IPS DF 4.7 (cell line): ENCODE measurements at regions not wholly inside any gene's neighbourhood (a gene's known extent, or its start where the extent isn't known, plus 50 kb on each side); places are given as distances from the start of the nearest gene placed in this dataset.
"Not testable (repeated sequence)": the region's sequence is repeated elsewhere in the genome, so short reads cannot be mapped to it uniquely, and the experiment has no call there.

Source experiments
- DNase-seq: peaks from one replicate; pipeline ENCODE4 v3.0.0-alpha.2; 2013; ENCODE audit warnings: low spot score; ENCODE audit errors: extremely low read depth

DNA sequence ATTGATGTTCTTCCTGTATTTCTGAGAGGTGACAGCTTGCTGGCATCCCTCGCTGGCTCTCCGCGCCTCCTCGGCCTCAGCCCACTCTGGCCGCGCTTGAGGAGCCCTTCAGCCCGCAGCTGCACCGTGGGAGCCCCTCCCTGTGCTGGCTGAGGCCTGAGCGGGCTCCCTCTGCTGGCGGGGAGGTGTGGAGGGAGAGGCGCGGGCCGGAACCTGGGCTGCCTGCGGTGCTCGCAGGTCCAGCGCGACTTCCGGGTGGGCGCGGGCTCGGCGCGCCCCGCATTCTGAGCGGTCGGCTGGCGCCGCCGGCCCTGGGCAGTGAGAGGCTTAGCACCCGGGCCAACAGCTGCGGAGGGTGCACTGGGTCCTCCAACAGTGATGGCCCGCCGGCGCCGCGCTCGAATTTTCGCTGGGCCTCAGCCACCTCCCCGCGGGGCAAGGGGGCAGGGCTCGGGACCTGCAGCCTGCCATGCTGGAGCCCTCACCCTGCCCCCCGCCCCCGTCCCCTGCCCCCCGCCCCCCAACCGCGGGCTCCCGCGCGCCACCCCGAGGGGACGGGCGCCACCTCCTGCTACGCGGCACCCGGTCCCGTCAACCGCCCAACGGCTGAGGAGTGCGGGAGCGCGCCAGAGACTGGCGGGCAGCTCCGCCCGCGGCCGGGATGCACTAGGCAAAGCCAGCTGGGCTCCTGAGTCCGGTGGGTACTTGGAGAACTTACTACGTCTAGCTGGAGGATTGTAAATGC is 1353.4 kb upstream of the CDH18 start:
- not testable (repeated sequence) for DNase-seq

DNA sequence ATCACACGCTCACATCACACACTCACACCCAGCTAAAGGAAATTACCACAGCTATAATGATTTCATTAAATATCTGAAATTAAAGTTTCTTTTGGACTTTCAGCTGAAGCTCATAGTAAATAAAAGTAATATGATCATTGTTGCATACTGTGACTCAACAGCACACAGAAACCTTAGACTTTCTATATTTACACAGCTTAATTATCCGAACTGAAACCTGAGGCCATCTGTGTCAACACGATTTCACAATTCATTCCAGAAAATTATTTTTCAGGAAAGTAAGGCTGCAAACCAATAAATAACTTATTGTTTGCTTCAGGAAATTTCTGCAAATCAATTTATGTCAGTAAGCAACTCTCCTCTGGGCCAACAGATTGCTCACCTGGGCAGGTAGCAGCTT is 1352.2 kb upstream of the CDH18 start:
- not testable (repeated sequence) for DNase-seq

DNA sequence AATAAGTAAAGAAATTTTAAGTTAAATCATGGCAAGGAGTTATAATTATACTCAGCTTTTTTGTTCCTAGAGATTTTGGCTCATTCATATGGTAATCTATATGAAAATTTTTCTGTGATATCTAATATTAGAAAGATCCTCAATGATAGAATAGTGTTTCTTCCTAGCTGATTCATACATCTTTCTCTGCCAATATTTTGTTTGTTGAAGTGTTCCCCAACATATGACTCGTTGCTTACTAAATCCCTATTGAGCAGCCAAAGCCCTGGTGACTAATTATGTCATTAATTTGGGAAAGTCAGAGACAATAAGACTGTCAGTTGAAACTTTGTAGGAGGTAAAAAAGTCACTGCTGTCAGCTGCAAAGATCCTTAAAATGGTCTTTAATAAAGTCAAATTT is 1348.5 kb upstream of the CDH18 start:
- not testable (repeated sequence) for DNase-seq

DNA sequence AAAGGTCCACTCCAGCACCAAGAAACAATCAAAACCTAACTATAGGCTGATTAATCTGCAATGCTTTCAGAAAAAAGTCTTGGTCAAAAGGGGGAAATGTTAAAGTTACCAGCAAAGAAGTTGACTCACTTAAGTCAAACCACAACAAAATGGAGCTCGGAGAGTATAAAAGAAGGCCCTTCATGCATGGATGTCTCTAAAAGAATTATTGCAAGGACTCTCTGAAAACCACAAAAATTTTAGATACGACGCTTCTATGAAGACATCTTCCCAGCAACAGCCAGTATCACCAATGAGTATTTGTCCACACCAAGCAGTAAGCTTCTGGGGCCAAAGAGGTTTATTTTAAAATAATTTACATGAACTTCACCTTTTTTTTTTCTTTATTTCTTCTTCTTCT is 1327.4 kb upstream of the CDH18 start:
- not testable (repeated sequence) for DNase-seq

DNA sequence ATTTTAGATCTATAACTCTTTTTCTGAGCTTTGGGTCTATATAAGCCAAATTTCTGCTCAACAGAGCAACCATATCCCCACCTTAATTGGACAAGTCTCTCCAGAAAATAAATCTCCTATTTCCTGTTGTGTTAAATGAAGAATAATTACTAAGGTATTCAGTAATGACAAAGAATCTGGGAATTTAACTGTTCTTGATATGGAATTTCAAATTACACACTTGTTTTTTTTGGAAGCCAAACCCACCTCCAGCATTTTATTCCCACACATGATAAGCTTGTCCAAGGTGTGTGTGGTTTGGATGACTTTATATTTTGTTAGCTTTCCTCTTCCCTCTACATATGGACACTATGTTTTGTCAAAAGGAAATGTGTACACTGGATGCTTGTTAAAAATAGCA is 1313.2 kb upstream of the CDH18 start:
- DNase-seq = not testable (repeated sequence)

DNA sequence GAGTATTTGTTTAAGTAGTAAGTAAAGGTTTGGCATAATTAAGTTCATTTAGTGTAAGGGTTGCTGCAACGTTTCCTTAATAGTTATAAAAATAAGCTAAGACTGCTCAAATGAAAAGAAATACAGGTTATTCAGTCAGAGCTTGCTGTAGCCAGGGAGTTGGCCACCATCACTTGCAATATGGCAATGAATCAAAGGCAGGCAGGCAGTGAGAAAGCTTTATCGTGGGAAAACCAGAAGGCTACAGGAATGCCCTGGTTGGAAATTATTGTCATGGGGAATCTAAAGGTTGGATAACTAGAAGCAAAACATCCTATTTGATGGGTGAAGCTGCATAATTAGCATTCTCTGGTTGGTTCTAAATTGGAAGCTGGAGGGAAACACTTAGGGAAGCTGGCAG is 1286.4 kb upstream of the CDH18 start:
- DNase-seq = not testable (repeated sequence)

DNA sequence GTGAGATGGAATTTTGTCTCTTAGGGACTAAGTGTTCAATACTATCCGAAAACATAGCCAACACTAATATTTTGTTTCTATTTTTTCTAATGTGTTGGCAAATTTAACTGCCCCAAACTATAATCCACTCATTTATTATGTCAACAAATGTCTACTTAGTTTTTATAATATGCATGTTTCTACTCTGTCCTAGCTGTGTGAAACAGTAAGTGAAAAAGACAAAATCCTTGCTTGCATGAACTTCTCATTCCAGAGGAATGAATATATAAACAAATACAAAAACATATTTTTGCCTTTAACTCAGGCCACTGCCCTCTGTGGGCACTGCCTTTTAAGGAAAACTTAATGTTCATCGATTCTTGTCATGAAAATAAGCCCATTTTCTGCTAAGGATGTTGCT is 1275.4 kb upstream of the CDH18 start:
- DNase-seq = no peak

DNA sequence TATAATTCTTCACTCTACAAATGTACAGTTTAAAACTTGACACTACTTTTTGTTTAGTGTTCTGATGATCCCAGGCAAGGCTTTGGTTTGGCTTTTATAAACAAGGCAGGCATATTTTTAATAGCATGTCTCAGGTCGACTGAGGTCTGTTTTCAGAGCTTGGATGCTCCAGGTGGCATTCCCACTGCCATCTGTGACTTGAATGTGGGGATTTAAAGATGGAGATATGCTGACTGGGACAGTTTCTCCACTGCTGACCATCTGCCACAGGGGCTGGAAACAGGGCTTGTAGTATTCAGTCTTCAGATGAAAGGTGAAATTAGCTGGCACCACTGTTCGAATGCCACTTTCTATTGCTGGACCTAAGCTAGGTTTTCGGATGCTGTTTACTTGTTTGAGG is 1266.2 kb upstream of the CDH18 start:
- DNase-seq = no peak

DNA sequence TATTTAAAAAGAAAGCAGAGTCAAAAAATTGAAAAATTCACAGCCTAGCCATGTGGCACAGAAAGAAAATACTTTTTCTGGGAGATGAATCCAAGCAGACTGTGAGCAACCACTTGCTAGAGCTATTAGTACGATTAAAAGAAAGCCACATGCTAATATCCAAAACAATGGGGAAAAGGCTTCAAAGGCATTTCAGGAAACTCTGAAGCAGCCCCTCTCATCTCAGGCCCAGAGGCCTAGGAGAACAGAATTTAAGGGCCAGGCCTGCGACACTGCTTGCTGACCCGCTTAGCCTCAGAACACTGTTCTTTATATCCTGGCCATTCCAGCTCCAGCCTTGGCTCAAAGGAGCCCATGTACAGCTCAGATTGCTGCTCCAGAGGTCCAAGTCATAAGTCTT is 1257.0 kb upstream of the CDH18 start:
- DNase-seq = no peak

DNA sequence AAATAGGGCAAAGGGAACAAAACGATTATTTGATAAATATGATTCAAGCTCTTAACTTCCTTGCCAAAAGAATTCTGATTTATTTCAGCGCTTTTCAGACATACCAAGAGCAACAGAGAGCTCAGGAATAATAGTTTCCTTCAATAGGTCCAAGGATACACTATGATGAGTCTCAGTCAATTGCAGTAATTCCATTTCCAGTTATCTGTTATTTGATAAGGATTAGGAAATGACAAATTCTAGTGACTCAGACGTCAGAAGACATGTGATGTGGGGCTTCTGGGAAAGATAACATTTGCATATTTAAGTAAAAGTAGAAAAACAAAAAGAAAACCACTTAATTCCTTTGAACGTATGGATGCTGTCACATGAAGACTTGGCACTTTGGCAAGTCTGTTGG is 1250.8 kb upstream of the CDH18 start:
- DNase-seq = no peak

DNA sequence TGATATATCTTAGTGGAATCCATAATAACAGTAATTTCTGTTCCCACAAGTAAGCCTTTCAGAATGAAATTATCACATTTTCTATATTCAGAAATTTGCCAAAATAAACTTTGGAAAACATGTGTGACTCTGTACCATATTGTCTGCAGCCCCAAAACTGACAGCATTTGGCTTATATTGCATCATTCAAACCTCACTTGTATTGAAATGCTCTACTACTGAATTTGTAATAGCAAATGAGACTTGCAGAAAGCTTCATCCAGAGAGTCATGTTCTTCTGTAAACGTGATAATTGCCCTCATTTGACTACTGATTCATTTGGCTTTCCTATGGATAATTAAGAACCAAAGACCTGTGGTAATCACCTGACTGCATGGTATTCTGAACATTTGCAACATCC is 1249.5 kb upstream of the CDH18 start:
- DNase-seq = no peak

DNA sequence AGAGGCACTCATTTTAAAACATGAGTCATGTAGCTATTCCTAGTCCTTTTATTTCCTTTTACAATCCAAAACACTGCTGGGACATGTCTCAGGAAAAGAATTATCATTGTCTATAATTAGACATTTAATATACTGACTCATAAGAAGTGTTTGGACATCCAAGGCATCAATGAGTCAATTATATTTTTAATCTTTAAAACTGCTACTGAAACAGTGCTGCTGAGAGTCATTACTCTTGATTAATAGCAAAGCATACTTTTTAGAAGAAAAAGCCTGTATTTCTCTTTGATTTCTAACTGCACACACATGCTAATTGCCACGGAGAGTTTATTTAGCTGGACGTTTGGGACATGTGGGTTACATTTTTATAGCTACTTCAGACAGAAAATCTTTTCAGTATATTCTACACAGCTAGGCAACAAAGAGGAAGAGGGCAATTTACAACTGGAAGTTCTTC is 1249.0 kb upstream of the CDH18 start:
- no peak for DNase-seq

DNA sequence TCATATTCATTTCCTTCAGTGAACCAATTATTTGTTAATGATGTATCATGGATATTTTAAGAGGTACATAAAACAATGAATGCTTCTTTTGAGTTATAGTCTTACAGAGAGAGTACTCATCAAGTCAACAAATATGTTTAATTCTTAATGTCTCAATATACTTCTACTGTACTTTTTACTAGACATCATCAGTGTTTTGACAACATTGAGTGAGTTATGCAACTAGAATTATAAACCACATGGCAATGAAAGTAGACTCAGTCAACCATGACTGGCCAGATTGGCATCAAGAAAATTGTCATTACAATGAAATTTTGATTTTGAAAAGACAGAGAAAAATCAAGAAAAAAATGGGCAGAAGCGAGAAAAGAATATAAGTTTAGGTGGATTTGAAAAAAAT is 1248.1 kb upstream of the CDH18 start:
- DNase-seq = no peak

DNA sequence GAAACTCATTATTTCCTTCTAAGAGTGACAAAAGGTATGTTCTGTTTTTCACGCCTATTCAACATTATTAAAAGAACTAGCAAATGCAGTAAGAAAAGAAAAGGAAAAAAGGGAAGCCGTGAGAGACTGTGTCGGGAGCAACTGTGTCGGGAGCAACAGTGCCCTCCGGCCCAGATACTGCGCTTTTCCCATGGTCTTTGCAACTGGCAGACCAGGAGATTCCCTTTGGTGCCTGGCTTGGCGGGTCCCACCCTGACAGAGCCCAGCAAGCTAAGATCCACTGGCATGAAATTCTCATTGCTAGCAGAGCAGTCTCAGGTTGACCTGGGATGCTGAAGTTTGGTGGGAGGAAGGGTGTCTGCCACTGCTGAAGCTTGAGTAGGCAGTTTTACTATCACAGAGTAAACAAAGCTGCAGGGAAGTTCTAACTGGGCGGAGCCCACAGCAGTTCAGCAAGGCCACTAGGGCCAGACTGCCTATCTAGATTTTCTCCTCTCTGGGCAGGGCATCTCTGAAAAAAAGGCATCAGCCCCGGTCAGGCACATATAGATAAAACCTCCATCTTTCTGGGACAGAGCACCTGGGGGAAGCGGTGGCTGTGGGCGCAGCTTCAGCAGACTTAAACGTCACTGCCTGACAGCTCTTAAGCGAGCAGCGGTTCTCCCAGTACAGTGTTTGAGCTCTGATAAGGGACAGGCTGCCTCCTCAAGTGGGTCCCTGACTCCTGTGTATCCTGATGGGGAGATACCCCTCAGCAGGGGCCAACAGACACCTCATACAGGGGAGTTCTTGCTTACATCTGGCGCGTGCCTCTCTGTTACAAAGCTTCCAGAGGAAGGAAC is 1237.4 kb upstream of the CDH18 start:
- DNase-seq = no peak

DNA sequence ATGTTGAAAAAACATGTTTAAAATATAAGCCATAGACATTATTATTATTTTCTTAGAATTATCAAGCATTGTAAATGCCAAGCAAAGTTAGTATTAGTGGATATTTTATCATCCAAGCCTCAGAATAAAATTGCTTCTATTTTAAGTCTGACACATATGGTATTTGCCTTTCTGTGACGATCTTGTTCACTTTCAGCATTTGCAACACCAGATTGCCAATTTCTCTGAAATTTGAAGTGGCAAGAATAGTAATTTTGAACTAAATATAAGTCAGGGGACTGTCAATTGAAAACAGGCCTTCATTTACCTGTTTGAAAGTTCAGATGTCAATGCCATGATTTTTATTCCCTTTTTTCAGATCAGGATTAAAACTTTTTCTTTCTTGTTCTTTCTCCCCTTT is 1233.6 kb upstream of the CDH18 start:
- no peak for DNase-seq

DNA sequence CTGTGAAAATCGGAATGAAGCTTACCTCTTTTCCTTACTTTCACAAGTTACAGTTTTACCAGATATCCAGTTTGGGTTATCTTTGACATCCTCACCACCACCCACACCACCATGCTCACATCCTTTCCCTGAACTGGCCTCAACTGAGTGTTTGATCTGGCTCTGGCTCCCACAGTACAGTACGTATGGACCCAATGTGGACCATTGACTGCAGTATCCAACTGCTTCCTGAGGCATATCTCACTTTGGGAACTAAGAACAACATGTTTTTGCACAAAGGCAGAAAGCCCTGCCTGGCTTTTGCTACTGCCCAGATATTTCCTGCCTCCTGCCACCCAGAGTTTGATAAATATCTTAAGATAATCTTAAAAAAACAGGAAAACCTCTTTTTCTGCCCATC is 1232.0 kb upstream of the CDH18 start:
- no peak for DNase-seq

DNA sequence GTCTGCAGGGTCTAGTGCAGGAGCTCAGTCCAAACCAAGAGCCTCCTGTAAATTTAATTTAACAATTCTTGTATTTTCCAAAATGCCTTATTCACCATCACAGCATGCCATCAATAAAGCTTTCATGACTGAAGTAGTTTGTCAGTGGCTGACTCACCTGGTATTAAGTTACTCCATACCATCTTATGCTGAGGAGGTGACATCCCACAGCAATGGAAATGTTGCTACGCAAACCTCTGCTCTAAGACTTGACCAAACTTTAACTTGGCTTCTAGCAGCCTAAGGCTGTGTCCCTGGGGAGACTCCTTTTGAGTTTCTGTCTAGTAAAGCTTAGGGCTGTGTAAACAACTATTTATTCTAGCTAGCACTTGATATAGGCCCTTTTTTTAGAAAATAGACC is 1231.3 kb upstream of the CDH18 start:
- no peak for DNase-seq

DNA sequence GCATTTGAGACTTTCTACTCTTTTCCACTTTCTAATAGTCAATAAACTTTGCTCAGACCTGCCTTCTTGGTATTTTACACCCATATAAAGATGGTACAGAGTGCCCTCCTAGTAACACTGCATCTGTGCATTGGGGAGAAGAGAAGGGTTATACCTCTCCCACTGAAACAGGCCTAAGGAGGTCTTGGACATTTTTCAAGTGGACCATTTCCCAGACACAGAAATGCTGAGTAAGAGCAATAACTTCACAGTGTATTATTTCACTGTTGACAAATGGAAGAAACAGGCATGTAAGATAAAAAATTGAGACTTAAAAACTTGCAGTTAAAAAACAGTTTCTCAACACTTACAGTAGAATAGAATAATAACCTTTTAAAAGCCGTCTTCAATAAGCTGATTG is 1224.0 kb upstream of the CDH18 start:
- DNase-seq = no peak

DNA sequence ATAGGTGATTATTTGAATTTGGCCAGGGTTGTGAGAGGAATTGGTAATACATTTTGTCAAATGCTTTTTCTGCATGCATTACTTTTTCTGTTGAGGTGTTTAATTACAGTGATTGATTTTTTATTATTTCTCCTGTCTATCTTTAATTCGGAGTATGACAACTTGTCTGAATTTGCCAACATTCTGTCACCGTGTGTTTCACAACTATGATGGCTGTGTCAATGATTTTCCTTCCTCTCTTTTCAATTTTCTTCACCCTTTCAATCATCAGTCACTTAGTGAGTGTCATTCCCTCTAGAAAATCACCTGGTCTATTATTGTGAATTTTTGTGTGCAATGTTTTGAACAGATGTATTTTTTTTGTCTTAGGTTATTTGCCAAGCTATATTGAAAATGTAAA is 1221.4 kb upstream of the CDH18 start:
- DNase-seq = no peak

DNA sequence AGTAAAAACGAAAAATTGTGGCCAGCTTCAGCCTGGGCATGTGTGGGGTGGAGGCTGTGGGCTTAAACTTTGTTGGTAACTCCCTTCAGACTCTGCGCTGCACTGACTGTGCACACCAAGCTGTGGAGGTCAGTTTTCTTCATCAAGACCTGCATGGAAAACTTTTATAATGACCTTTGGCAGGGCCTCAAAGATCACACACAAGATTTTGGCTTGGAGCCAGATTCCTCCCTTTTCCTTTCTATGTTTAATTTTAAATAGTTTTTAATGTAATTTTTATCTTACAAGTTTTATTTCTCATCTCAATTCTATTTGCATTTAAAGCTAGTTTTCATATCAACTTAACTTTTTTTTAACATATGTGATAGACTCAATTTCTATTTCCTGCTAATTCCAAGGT is 1211.1 kb upstream of the CDH18 start:
- DNase-seq = no peak

DNA sequence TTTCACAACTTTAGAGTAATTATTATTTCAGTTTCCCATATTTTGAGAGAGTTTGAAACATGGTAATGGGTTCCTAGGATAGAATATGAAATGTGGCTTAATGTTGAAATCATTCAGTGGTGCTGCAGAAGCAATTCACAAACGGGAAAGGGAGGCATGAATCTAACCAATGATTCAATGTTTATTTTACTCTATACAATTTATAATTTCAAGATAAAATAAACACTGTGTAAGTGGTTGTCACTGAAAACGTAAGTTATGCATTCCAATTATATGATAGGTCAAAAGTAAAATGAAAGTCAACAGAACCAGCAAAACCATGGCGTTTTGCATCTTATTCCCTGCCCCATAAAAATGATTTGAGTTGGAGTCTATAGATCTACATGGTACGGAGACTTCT is 1207.1 kb upstream of the CDH18 start:
- no peak for DNase-seq

DNA sequence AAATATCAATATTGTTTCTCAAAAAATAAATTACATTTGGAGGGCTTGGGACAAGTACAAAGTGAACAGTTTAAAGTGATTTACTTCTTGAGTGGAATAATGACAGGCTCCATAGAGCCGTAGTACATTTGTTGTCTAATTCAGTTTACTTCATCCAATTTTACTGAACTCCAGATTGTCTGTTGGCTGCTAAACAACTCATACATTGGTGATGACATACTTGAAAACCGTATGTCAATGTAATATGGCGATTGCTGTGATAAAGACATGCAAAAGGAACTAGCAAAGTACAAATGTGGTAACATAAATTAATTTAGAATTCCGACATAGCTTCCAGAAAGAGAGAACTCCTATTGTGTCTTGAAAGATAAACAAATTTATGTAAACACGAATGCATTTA is 1197.5 kb upstream of the CDH18 start:
- DNase-seq = no peak

DNA sequence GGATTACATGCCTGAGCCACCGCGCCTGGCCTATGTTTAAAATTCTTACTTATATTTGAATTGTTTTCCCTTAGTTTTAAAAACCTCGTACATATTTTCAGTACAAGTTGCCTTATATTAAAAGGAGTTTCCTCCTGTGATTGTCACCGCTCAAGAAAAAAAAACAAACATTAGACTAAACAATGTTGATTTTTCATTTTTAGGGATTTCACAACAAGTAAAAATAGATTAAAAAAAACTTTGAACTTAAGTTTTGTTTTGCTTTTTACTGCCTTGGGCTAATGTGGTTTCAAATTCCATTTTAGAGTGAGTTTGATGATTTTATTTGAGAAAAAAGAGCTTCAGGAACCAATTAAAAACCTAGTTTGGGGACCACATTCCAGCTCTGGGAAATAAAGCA is 1196.6 kb upstream of the CDH18 start:
- DNase-seq = no peak
